H1 (cell line): ENCODE measurements at regions not wholly inside any gene's neighbourhood (a gene's known extent, or its start where the extent isn't known, plus 50 kb on each side); places are given as distances from the start of the nearest gene placed in this dataset.

ENCODE experiments used
- CTCF ChIA-PET: fragments of 300-600 bp; sonication (Branson Sonifier 250); formaldehyde crosslinking; loops from one replicate; lab custom pipeline; 2021; ENCODE audit not compliant: partially characterized antibody; lab: Charles Lee
- POLR2A ChIA-PET: fragments of 300-600 bp; sonication (Branson Sonifier 250); formaldehyde crosslinking; loops from one replicate; lab custom pipeline; 2021; ENCODE audit warnings: inconsistent platforms; ENCODE audit not compliant: partially characterized antibody; lab: Charles Lee
- DNase-seq, 2 experiments: peaks; one replicate each; pipeline versions ENCODE4 v3.0.0 to v3.0.0-alpha.2; 2010 to 2022; ENCODE audit warnings: low spot score in 2 of 2, low read depth in 1 of 2, mixed read lengths in 1 of 2
- FAIRE-seq: peaks from 2 replicates; lab custom pipeline; 2011; peaks lifted over from hg19 to GRCh38; lab: Jason Lieb, UNC
- H2AFZ ChIP-seq: 2 replicates; pipeline ENCODE4 v1.8.1; 2012; ENCODE audit warnings: low read length, inconsistent platforms
- H2AK5ac ChIP-seq: 2 replicates; pipeline ENCODE4 v1.6.1; 2013; ENCODE audit warnings: low read depth, low read length
- H2BK120ac ChIP-seq: replicated peaks from 2 replicates; pipeline ENCODE3; 2013; ENCODE audit warnings: low read depth, low read length, inconsistent platforms
- H2BK12ac ChIP-seq: 2 replicates; pipeline ENCODE4 v1.6.1; 2013; ENCODE audit warnings: low read depth, low read length
- H2BK15ac ChIP-seq: 2 replicates; pipeline ENCODE4 v1.6.1; 2013; ENCODE audit warnings: low read length
- H2BK20ac ChIP-seq: 2 replicates; pipeline ENCODE4 v1.6.1; 2013; ENCODE audit warnings: low read length
- H2BK5ac ChIP-seq: 2 replicates; pipeline ENCODE4 v1.6.1; 2013; ENCODE audit warnings: low read depth, low read length
- H3K14ac ChIP-seq: 2 replicates; pipeline ENCODE4 v1.6.1; 2013; ENCODE audit warnings: inconsistent platforms; ENCODE audit not compliant: insufficient read length
- H3K18ac ChIP-seq: 2 replicates; pipeline ENCODE4 v1.6.1; 2013; ENCODE audit warnings: low read length; ENCODE audit errors: extremely low read depth
- H3K23ac ChIP-seq: 2 replicates; pipeline ENCODE4 v1.6.1; 2013; ENCODE audit warnings: inconsistent platforms; ENCODE audit not compliant: insufficient read length
- H3K23me2 ChIP-seq: 2 replicates; pipeline ENCODE4 v1.6.1; 2013; ENCODE audit warnings: low read depth, low read length
- H3K27ac ChIP-seq: 2 replicates; pipeline ENCODE4 v1.6.1; 2011; ENCODE audit warnings: low read depth, low read length, inconsistent platforms
- H3K27me3 ChIP-seq, 4 experiments: replicated peaks in 1 of 4; 1 replicate in 1 of 4; 2 replicates in 3 of 4; pipeline versions ENCODE4 v1.6.1 to v1.8.1; 2011 to 2013; ENCODE audit warnings: low read length in 3 of 4, mild to moderate bottlenecking in 3 of 4, inconsistent platforms in 2 of 4, mixed read lengths in 2 of 4, moderate library complexity in 1 of 4; ENCODE audit not compliant: control insufficient read depth in 3 of 4, insufficient read depth in 3 of 4; ENCODE audit errors: extremely low read depth in 1 of 4
- H3K36me3 ChIP-seq, 4 experiments: 2 replicates each; pipeline versions ENCODE4 v1.6.1 to v1.8.1; 2011 to 2013; ENCODE audit warnings: mild to moderate bottlenecking in 4 of 4, low read length in 3 of 4, moderate library complexity in 2 of 4, control low read depth in 1 of 4, inconsistent platforms in 1 of 4; ENCODE audit not compliant: insufficient read depth in 4 of 4, control insufficient read depth in 2 of 4
- H3K4ac ChIP-seq: replicated peaks from 2 replicates; pipeline ENCODE3; 2013; ENCODE audit warnings: low read length, low read depth, mixed read lengths, inconsistent platforms; ENCODE audit not compliant: insufficient read length
- H3K4me1 ChIP-seq, 4 experiments: replicated peaks in 1 of 4; 1 replicate in 1 of 4; 2 replicates in 3 of 4; pipeline versions ENCODE4 v1.6.1 to v1.8.1; 2011 to 2013; ENCODE audit warnings: low read length in 3 of 4, inconsistent platforms in 2 of 4, mixed read lengths in 1 of 4; ENCODE audit not compliant: insufficient read depth in 4 of 4, control insufficient read depth in 3 of 4
- H3K4me2 ChIP-seq, 2 experiments: 2 replicates each; pipeline versions ENCODE4 v1.6.1 to v1.8.1; 2011 to 2013; ENCODE audit warnings: low read depth in 2 of 2, low read length in 2 of 2, control low read depth in 1 of 2, inconsistent platforms in 1 of 2, mild to moderate bottlenecking in 1 of 2; ENCODE audit not compliant: insufficient read depth in 1 of 2
- H3K4me3 ChIP-seq, 4 experiments: fragments of 200-600, 300-600 bp in 1 of 4; sonication (generic), shearing (Covaris generic), sonication (Bioruptor Twin) in 1 of 4; 2 replicates each; pipeline versions ENCODE4 v1.5.1 to v1.8.1; 2011 to 2016; ENCODE audit warnings: low read length in 4 of 4, low read depth in 3 of 4, control low read depth in 2 of 4, inconsistent platforms in 2 of 4, mild to moderate bottlenecking in 2 of 4, mixed read lengths in 1 of 4, moderate library complexity in 1 of 4; ENCODE audit not compliant: insufficient read depth in 2 of 4; ENCODE audit errors: extremely low read depth in 1 of 4
- H3K56ac ChIP-seq: replicated peaks from 2 replicates; pipeline ENCODE3; 2013; ENCODE audit warnings: low read depth, mild to moderate bottlenecking, mixed read lengths, low read length, inconsistent platforms; ENCODE audit not compliant: insufficient read length
- H3K79me1 ChIP-seq: 2 replicates; pipeline ENCODE4 v1.6.1; 2013; ENCODE audit warnings: low read depth, low read length, control low read depth
- H3K79me2 ChIP-seq, 2 experiments: 2 replicates each; pipeline versions ENCODE4 v1.6.1 to v1.8.1; 2012 to 2013; ENCODE audit warnings: low read length in 2 of 2, mild to moderate bottlenecking in 2 of 2, inconsistent platforms in 1 of 2; ENCODE audit not compliant: insufficient read depth in 2 of 2, control insufficient read depth in 1 of 2
- H3K9ac ChIP-seq, 4 experiments: replicated peaks in 1 of 4; 1 replicate in 1 of 4; 2 replicates in 3 of 4; pipeline versions ENCODE4 v1.6.1 to v1.8.1; 2011 to 2013; ENCODE audit warnings: low read depth in 3 of 4, low read length in 3 of 4, control low read depth in 2 of 4, mild to moderate bottlenecking in 2 of 4, moderate library complexity in 2 of 4, inconsistent platforms in 1 of 4; ENCODE audit errors: extremely low read depth in 1 of 4
- H3K9me3 ChIP-seq, 2 experiments: 2 replicates each; pipeline versions ENCODE4 v1.6.1 to v1.8.1; 2012 to 2013; ENCODE audit warnings: mild to moderate bottlenecking in 2 of 2, moderate library complexity in 2 of 2, control low read depth in 1 of 2, inconsistent platforms in 1 of 2, low read depth in 1 of 2, low read length in 1 of 2, mixed read lengths in 1 of 2; ENCODE audit not compliant: insufficient read depth in 2 of 2
- H4K20me1 ChIP-seq, 2 experiments: replicated peaks in 1 of 2; 2 replicates each; pipeline versions ENCODE3 to v1.8.1; 2011 to 2013; ENCODE audit warnings: inconsistent platforms in 2 of 2, low read length in 2 of 2, mild to moderate bottlenecking in 1 of 2; ENCODE audit not compliant: insufficient read depth in 2 of 2, control insufficient read depth in 1 of 2
- H4K5ac ChIP-seq: 2 replicates; pipeline ENCODE4 v1.6.1; 2013; ENCODE audit warnings: low read length, low read depth, mixed read lengths, inconsistent platforms; ENCODE audit not compliant: insufficient read length
- H4K8ac ChIP-seq: 2 replicates; pipeline ENCODE4 v1.8.0; 2013; ENCODE audit warnings: mild to moderate bottlenecking, moderate library complexity, low read length, inconsistent platforms; ENCODE audit not compliant: insufficient read depth; ENCODE audit errors: extremely low read depth
- H4K91ac ChIP-seq: replicated peaks from 2 replicates; pipeline ENCODE3; 2013; ENCODE audit warnings: low read length, mixed read lengths, inconsistent platforms; ENCODE audit not compliant: insufficient read length
- RAD21 ChIP-seq, 2 experiments: IDR thresholded peaks in 1 of 2; conservative IDR thresholded peaks in 1 of 2; 2 replicates each; pipeline ENCODE4 v1.6.1; 2011; ENCODE audit warnings: low read depth in 2 of 2, low read length in 2 of 2, improper control_type of control experiment in 1 of 2, inconsistent platforms in 1 of 2, mild to moderate bottlenecking in 1 of 2, moderate library complexity in 1 of 2
- WGBS, 2 experiments: shearing (Covaris generic) in 1 of 2; methylation state at CpG; one replicate each; pipeline versions ENCODE4 v1.1.6 to v1.1.7; 2013 to 2015; ENCODE audit warnings: low lambda C conversion rate in 2 of 2, mixed read lengths in 2 of 2, inconsistent platforms in 1 of 2, low coverage in 1 of 2, missing lambda C conversion rate in 1 of 2; ENCODE audit not compliant: insufficient replicate concordance in 2 of 2, insufficient coverage in 1 of 2, insufficient read length in 1 of 2; ENCODE audit errors: extremely low coverage in 1 of 2, missing lambda C conversion rate in 1 of 2; 5-methylcytosine and 5-hydroxymethylcytosine counted together
- TF ChIP-seq, protein P1 (sequence below): IDR thresholded peaks from 2 replicates; pipeline ENCODE4 v1.6.1; 2012; ENCODE audit warnings: low read length, inconsistent platforms
- TF ChIP-seq, protein P2 (sequence below), 3 experiments: IDR thresholded peaks; 1 replicate in 2 of 3; 2 replicates in 1 of 3; pipeline versions ENCODE4 v1.5.1 to v1.6.1; 2011; ENCODE audit warnings: low read length in 3 of 3, mild to moderate bottlenecking in 3 of 3, inconsistent platforms in 2 of 3, low read depth in 1 of 3, moderate library complexity in 1 of 3; ENCODE audit not compliant: insufficient read depth in 1 of 3; ENCODE audit errors: control extremely low read depth in 1 of 3

DNA sequence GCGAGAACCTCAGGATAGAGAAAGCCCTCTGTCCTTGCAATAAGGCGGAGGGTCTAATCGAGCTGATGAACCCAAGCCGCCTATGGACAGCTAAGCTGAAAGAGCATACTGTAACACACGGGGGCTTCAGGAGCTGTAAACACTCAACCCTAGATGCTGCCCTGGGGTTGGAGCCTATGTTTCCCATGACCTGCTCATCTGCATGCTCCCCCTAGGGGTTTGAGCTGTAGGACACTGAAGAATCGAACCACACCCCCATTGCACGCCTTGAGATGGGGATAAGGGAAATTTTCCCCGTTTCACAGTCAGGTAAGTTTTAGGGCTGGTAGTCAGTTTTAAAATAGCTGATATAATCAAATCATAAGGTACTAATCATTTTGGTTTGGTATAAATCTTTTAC lies 675.6 kb upstream of the CDH8 start:
- WGBS, 2 experiments, result 92% methylated on average over 6 of the region's 8 CpGs; no CpG with 5 or more reads in 1 of the 2 experiments
- Histone ChIP-seq H3K79me1 (no peaks in the 10 kb centered on the region), H3K9ac (no peak overlapping the region), H3K4me1 (no peaks in the 10 kb centered on the region), H3K4me2 (no peak overlapping the region), H3K79me2 (no peaks in the 10 kb centered on the region), H2BK120ac (no peak overlapping the region), H3K23me2 (no peaks in the 10 kb centered on the region), H4K8ac (no peak overlapping the region), H2BK12ac (no peak overlapping the region), H4K20me1 (no peaks in the 10 kb centered on the region), H3K36me3 (no peaks in the 10 kb centered on the region), H4K91ac (no peak overlapping the region), H3K27me3 (no peaks in the 10 kb centered on the region), H3K4me3 (no peak overlapping the region), H3K56ac (no peak overlapping the region), H2BK15ac (no peak overlapping the region), H3K9me3 (no peaks in the 10 kb centered on the region), H3K14ac (no peak overlapping the region), H2AK5ac (no peak overlapping the region), H3K23ac (no peak overlapping the region)
- FAIRE-seq (peak; percentile 48), DNase-seq (peak; percentile 13 to 51)
- TF ChIP-seq, protein P1, sequence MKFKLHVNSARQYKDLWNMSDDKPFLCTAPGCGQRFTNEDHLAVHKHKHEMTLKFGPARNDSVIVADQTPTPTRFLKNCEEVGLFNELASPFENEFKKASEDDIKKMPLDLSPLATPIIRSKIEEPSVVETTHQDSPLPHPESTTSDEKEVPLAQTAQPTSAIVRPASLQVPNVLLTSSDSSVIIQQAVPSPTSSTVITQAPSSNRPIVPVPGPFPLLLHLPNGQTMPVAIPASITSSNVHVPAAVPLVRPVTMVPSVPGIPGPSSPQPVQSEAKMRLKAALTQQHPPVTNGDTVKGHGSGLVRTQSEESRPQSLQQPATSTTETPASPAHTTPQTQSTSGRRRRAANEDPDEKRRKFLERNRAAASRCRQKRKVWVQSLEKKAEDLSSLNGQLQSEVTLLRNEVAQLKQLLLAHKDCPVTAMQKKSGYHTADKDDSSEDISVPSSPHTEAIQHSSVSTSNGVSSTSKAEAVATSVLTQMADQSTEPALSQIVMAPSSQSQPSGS, result no peak
- TF ChIP-seq, protein P2, sequence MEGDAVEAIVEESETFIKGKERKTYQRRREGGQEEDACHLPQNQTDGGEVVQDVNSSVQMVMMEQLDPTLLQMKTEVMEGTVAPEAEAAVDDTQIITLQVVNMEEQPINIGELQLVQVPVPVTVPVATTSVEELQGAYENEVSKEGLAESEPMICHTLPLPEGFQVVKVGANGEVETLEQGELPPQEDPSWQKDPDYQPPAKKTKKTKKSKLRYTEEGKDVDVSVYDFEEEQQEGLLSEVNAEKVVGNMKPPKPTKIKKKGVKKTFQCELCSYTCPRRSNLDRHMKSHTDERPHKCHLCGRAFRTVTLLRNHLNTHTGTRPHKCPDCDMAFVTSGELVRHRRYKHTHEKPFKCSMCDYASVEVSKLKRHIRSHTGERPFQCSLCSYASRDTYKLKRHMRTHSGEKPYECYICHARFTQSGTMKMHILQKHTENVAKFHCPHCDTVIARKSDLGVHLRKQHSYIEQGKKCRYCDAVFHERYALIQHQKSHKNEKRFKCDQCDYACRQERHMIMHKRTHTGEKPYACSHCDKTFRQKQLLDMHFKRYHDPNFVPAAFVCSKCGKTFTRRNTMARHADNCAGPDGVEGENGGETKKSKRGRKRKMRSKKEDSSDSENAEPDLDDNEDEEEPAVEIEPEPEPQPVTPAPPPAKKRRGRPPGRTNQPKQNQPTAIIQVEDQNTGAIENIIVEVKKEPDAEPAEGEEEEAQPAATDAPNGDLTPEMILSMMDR (IDR thresholded peaks at IDR 0.05; ENCODE audit: control extremely low read depth in 1 of 3, insufficient read depth in 1 of 3, low read depth in 1 of 3, low read length in 3 of 3), result peak; percentile 46 to 57 (median 50)
- peak; percentile 49 to 60 for TF ChIP-seq RAD21 (IDR thresholded peaks at IDR 0.05 in 1 of 2, conservative IDR thresholded peaks at IDR 0.05 in 1 of 2; ENCODE audit: low read depth in 2 of 2, low read length in 2 of 2)
- TF ChIP-seq, all 59 proteins: peak for 2
- H2BK20ac ChIP-seq, result no peak overlapping the region
- H2BK5ac ChIP-seq, result no peak overlapping the region
- no peak overlapping the region for H3K18ac ChIP-seq
- no peak overlapping the region for H3K4ac ChIP-seq
- H2AFZ ChIP-seq, result no peak overlapping the region; the same call in 1 of the 2 replicates
- H3K27ac ChIP-seq, result no peak overlapping the region
- H4K5ac ChIP-seq, result no peak overlapping the region
- ChIA-PET CTCF (interaction anchor here (0.6 to 3.5 kb wide), 15 partner anchors 11 to 689 kb away, joined by 3 to 18 read pairs (median 4); no protein-coding TSS in a partner anchor), POLR2A (no interaction called here)
